ENCODE measurements at regions not wholly inside any gene's neighbourhood (a gene's known extent, or its start where the extent isn't known, plus 50 kb on each side); places are given as distances from the start of the nearest gene placed in this dataset.

- H3K27ac ChIP-seq, result no peak overlapping the region
- no peak for TF ChIP-seq ZFX (IDR thresholded peaks at IDR 0.05; ENCODE audit: borderline replicate concordance)
- TF ChIP-seq CTCF (IDR thresholded peaks at IDR 0.05), result no peak
These were observed 201.0 kb upstream of the CADM1 start for GRCh38 chr11:115705200-115705599.

- H3K27ac ChIP-seq, result no peak overlapping the region
- TF ChIP-seq ZFX (IDR thresholded peaks at IDR 0.05; ENCODE audit: borderline replicate concordance) (no peak), CTCF (IDR thresholded peaks at IDR 0.05) (no peak)
These were observed 197.0 kb upstream of the CADM1 start for GRCh38 chr11:115700981-115701875.

- TF ChIP-seq CTCF (IDR thresholded peaks at IDR 0.05) (no peak), ZFX (IDR thresholded peaks at IDR 0.05; ENCODE audit: borderline replicate concordance) (no peak)
- H3K27ac ChIP-seq, result no peak overlapping the region
These were observed 196.3 kb upstream of the CADM1 start for GRCh38 chr11:115700496-115700895.

GRCh38 chr11:115699733-115700132, 195.5 kb upstream of the CADM1 start:
- TF ChIP-seq ZFX (IDR thresholded peaks at IDR 0.05; ENCODE audit: borderline replicate concordance), result no peak
- TF ChIP-seq CTCF (IDR thresholded peaks at IDR 0.05), result no peak
- H3K27ac ChIP-seq, result no peak overlapping the region

- no peak for TF ChIP-seq CTCF (IDR thresholded peaks at IDR 0.05)
- TF ChIP-seq ZFX (IDR thresholded peaks at IDR 0.05; ENCODE audit: borderline replicate concordance), result no peak
- no peak overlapping the region for H3K27ac ChIP-seq
These were observed 195.1 kb upstream of the CADM1 start for GRCh38 chr11:115699326-115699725.

- no peak for TF ChIP-seq CTCF (IDR thresholded peaks at IDR 0.05)
- TF ChIP-seq ZFX (IDR thresholded peaks at IDR 0.05; ENCODE audit: borderline replicate concordance), result no peak
- H3K27ac ChIP-seq, result no peak overlapping the region
These were observed 194.0 kb upstream of the CADM1 start for GRCh38 chr11:115698243-115698642.

GRCh38 chr11:115696563-115696962, 192.3 kb upstream of the CADM1 start:
- H3K27ac ChIP-seq, result no peak overlapping the region
- TF ChIP-seq ZFX (IDR thresholded peaks at IDR 0.05; ENCODE audit: borderline replicate concordance), result no peak
- TF ChIP-seq CTCF (IDR thresholded peaks at IDR 0.05), result no peak

Data from 22Rv1 (cell line).